Endothelial cell of umbilical vein (primary cell): ENCODE measurements at regions not wholly inside any gene's neighbourhood (a gene's known extent, or its start where the extent isn't known, plus 50 kb on each side); places are given as distances from the start of the nearest gene placed in this dataset.

ENCODE experiments used
- BruUV-seq: library from RNA; stranded (reverse); fragments of 400-500 nt; replicated peaks from 2 replicates; lab custom pipeline; 2021; lab: Mats Ljungman, UMichigan
- CTCF ChIA-PET: fragments of 300-600, 350-600 bp; sonication (Branson Sonifier 250); formaldehyde crosslinking; loops from one replicate; lab custom pipeline; 2021; ENCODE audit warnings: antibody characterized with exemption, inconsistent platforms; lab: Charles Lee
- POLR2A ChIA-PET: fragments of 300-600, 350-600 bp; sonication (Branson Sonifier 250); formaldehyde crosslinking; loops from one replicate; lab custom pipeline; 2021; ENCODE audit warnings: antibody characterized with exemption, inconsistent platforms; lab: Charles Lee
- DNase-seq: peaks from one replicate; pipeline ENCODE4 v3.0.0-alpha.2; 2011; ENCODE audit warnings: low read depth, low spot score
- FAIRE-seq: peaks from 2 replicates; lab custom pipeline; 2011; peaks lifted over from hg19 to GRCh38; lab: Jason Lieb, UNC
- H2AFZ ChIP-seq: 2 replicates; pipeline ENCODE4 v1.6.0; 2012; ENCODE audit warnings: low read depth, low read length, control low read depth, inconsistent platforms
- H3K27ac ChIP-seq: 2 replicates; pipeline ENCODE4 v1.5.1; 2011; ENCODE audit warnings: low read depth, mild to moderate bottlenecking, control low read depth, low read length, moderate library complexity; ENCODE audit not compliant: insufficient read depth
- H3K27me3 ChIP-seq, 2 experiments: 2 replicates each; pipeline versions ENCODE4 v1.6.0 to v1.6.1; 2011; ENCODE audit warnings: low read length in 2 of 2, mixed read lengths in 1 of 2; ENCODE audit not compliant: control insufficient read depth in 2 of 2, insufficient read depth in 2 of 2
- H3K36me3 ChIP-seq, 2 experiments: 2 replicates in 1 of 2; 3 replicates in 1 of 2; pipeline ENCODE4 v1.5.1; 2011; ENCODE audit warnings: low read length in 2 of 2, mild to moderate bottlenecking in 1 of 2, moderate library complexity in 1 of 2; ENCODE audit not compliant: control insufficient read depth in 2 of 2, insufficient read depth in 2 of 2; ENCODE audit errors: extremely low read depth in 1 of 2
- H3K4me1 ChIP-seq: 3 replicates; pipeline ENCODE4 v1.5.1; 2011; ENCODE audit warnings: mild to moderate bottlenecking, low read length; ENCODE audit not compliant: control insufficient read depth, insufficient read depth; ENCODE audit errors: extremely low read depth
- H3K4me2 ChIP-seq: 2 replicates; pipeline ENCODE4 v1.6.1; 2011; ENCODE audit warnings: low read length, control low read depth, mixed read lengths; ENCODE audit not compliant: insufficient read depth
- H3K4me3 ChIP-seq, 3 experiments: fragments of 200-600 bp in 1 of 3; sonication (generic), shearing (Covaris generic) in 1 of 3; replicated peaks in 1 of 3; 2 replicates each; pipeline ENCODE4 v1.5.1; 2011 to 2016; ENCODE audit warnings: control low read depth in 3 of 3, low read length in 3 of 3, mild to moderate bottlenecking in 2 of 3, inconsistent platforms in 1 of 3, low read depth in 1 of 3, moderate library complexity in 1 of 3; ENCODE audit not compliant: insufficient read depth in 1 of 3
- H3K79me2 ChIP-seq: 2 replicates; pipeline ENCODE4 v1.6.0; 2012; ENCODE audit warnings: low read length, inconsistent platforms; ENCODE audit not compliant: control insufficient read depth, insufficient read depth
- H3K9ac ChIP-seq: replicated peaks from 2 replicates; pipeline ENCODE3; 2011; ENCODE audit warnings: low read length, control low read depth; ENCODE audit not compliant: insufficient read depth; ENCODE audit errors: extremely low read depth
- H3K9me1 ChIP-seq: replicated peaks from 3 replicates; pipeline ENCODE4 v1.6.0; 2011; ENCODE audit warnings: mild to moderate bottlenecking, low read length; ENCODE audit not compliant: control insufficient read depth, insufficient read depth; ENCODE audit errors: extremely low read depth
- H3K9me3 ChIP-seq: replicated peaks from 2 replicates; pipeline ENCODE4 v1.5.1; 2012; ENCODE audit warnings: low read length, inconsistent platforms; ENCODE audit not compliant: control insufficient read depth, insufficient read depth
- H4K20me1 ChIP-seq: replicated peaks from 2 replicates; pipeline ENCODE3; 2011; ENCODE audit warnings: mild to moderate bottlenecking, low read length; ENCODE audit not compliant: control insufficient read depth, insufficient read depth; ENCODE audit errors: extremely low read depth
- EZH2 ChIP-seq: IDR thresholded peaks from 2 replicates; pipeline ENCODE4 v1.6.1; 2012; ENCODE audit warnings: borderline replicate concordance, low read depth, mild to moderate bottlenecking, moderate library complexity, low read length, inconsistent platforms; ENCODE audit not compliant: severe bottlenecking
- FOS ChIP-seq: IDR thresholded peaks from 2 replicates; pipeline ENCODE4 v1.6.1; 2011; ENCODE audit warnings: mild to moderate bottlenecking, low read length, moderate library complexity, borderline replicate concordance; ENCODE audit not compliant: insufficient read depth
- GATA2 ChIP-seq: IDR thresholded peaks from 2 replicates; pipeline ENCODE4 v1.7.0; 2011; ENCODE audit warnings: low read depth, mild to moderate bottlenecking, moderate library complexity, mixed read lengths, low read length; ENCODE audit not compliant: insufficient read length, insufficient read depth
- JUN ChIP-seq: IDR thresholded peaks from 2 replicates; pipeline ENCODE4 v1.6.1; 2011; ENCODE audit warnings: borderline replicate concordance, low read depth; ENCODE audit not compliant: insufficient read length, insufficient read depth
- MAX ChIP-seq: IDR thresholded peaks from 2 replicates; pipeline ENCODE4 v1.6.1; 2011; ENCODE audit not compliant: insufficient read depth, insufficient read length
- MYC ChIP-seq: IDR thresholded peaks from one replicate; pipeline ENCODE4 v1.6.1; 2011; ENCODE audit warnings: mild to moderate bottlenecking, low read depth, low read length
- POLR2A ChIP-seq: IDR thresholded peaks from 2 replicates; pipeline ENCODE4 v1.6.1; 2012; ENCODE audit warnings: low read depth, mild to moderate bottlenecking, control low read depth, low read length
- POLR2AphosphoS5 ChIP-seq: IDR thresholded peaks from 2 replicates; pipeline ENCODE4 v1.6.1; 2012; ENCODE audit warnings: low read depth, mild to moderate bottlenecking, control low read depth, low read length, moderate library complexity; ENCODE audit not compliant: insufficient read depth
- dilution Hi-C: fragments of 300-500 bp; cut with MboI; formaldehyde crosslinking; loops from one replicate; pipeline ENCODE4 v1.15.0; 2019; ENCODE audit warnings: low sequenced_read_pairs; ENCODE audit not compliant: extremely low pct_ligation_motif_present
- intact Hi-C: fragments of 100-400 bp; cut with micrococcal nuclease; formaldehyde crosslinking; loops from one replicate; pipeline ENCODE4 v1.10.0; 2022
- TF ChIP-seq, protein P1 (sequence below), 2 donors: IDR thresholded peaks; 1 replicate in 1 of 2; 2 replicates in 1 of 2; pipeline ENCODE4 v1.5.1; 2011; ENCODE audit warnings: low read length in 2 of 2, mild to moderate bottlenecking in 2 of 2, moderate library complexity in 2 of 2, control low read depth in 1 of 2, inconsistent platforms in 1 of 2, low read depth in 1 of 2; ENCODE audit not compliant: insufficient read depth in 1 of 2; ENCODE audit errors: extremely low read depth in 1 of 2

- no peak for DNase-seq
- dilution Hi-C loops (no loop called here), intact Hi-C loops (no loop called here)
- H2AFZ ChIP-seq, result no peak overlapping the region
- no peak overlapping the region for H3K4me2 ChIP-seq
- no peak overlapping the region for H3K9ac ChIP-seq
- H3K36me3 ChIP-seq, result no peaks in the 10 kb centered on the region
- ChIA-PET CTCF (no interaction called here), POLR2A (no interaction called here)
- no peak overlapping the region for H3K4me3 ChIP-seq
- no peaks in the 10 kb centered on the region for H3K9me1 ChIP-seq
- H3K79me2 ChIP-seq, result no peaks in the 10 kb centered on the region
- no peaks in the 10 kb centered on the region for H3K27me3 ChIP-seq
- H3K4me1 ChIP-seq, result no peaks in the 10 kb centered on the region
- no peak for FAIRE-seq
- no TSS peak for BruUV-seq
- TF ChIP-seq EZH2 (no peak), FOS (no peak), GATA2 (no peak), POLR2A (no peak), JUN (no peak), POLR2AphosphoS5 (no peak), MYC (no peak), MAX (no peak)
- TF ChIP-seq, protein P1, sequence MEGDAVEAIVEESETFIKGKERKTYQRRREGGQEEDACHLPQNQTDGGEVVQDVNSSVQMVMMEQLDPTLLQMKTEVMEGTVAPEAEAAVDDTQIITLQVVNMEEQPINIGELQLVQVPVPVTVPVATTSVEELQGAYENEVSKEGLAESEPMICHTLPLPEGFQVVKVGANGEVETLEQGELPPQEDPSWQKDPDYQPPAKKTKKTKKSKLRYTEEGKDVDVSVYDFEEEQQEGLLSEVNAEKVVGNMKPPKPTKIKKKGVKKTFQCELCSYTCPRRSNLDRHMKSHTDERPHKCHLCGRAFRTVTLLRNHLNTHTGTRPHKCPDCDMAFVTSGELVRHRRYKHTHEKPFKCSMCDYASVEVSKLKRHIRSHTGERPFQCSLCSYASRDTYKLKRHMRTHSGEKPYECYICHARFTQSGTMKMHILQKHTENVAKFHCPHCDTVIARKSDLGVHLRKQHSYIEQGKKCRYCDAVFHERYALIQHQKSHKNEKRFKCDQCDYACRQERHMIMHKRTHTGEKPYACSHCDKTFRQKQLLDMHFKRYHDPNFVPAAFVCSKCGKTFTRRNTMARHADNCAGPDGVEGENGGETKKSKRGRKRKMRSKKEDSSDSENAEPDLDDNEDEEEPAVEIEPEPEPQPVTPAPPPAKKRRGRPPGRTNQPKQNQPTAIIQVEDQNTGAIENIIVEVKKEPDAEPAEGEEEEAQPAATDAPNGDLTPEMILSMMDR (IDR thresholded peaks at IDR 0.05; ENCODE audit: extremely low read depth in 1 of 2, insufficient read depth in 1 of 2, low read depth in 1 of 2, low read length in 2 of 2), result no peak
- H4K20me1 ChIP-seq, result no peaks in the 10 kb centered on the region
- no peaks in the 10 kb centered on the region for H3K9me3 ChIP-seq
- no peak overlapping the region for H3K27ac ChIP-seq
Measured at GRCh38 chr13:72023895-72024294, 156.9 kb upstream of the DACH1 start.
